ENCODE measurements at regions not wholly inside any gene's neighbourhood (a gene's known extent, or its start where the extent isn't known, plus 50 kb on each side); places are given as distances from the start of the nearest gene placed in this dataset.

GRCh38 chr5:175603987-175604739, 53.7 kb upstream of the HRH2 start:
- TF ChIP-seq CTCF (conservative IDR thresholded peaks at IDR 0.05; ENCODE audit: low read depth, low read length) (no peak), EZH2 (IDR thresholded peaks at IDR 0.05; ENCODE audit: low read length, unreplicated experiment) (no peak), EZH2phosphoT487 (IDR thresholded peaks at IDR 0.05; ENCODE audit: borderline replicate concordance, low read length) (no peak)

Data from PC-3 (cell line).